RCC 7860 (cell line): ENCODE measurements at regions not wholly inside any gene's neighbourhood (a gene's known extent, or its start where the extent isn't known, plus 50 kb on each side); places are given as distances from the start of the nearest gene placed in this dataset.
"Not testable (repeated sequence)": the region's sequence is repeated elsewhere in the genome, so short reads cannot be mapped to it uniquely, and the experiment has no call there.

Experiments used
- DNase-seq: peaks from one replicate; pipeline ENCODE4 v3.0.0-alpha.2; 2015; ENCODE audit warnings: low spot score
- FAIRE-seq: peaks from 2 replicates; lab custom pipeline; 2012; peaks lifted over from hg19 to GRCh38; lab: Jason Lieb, UNC

DNA sequence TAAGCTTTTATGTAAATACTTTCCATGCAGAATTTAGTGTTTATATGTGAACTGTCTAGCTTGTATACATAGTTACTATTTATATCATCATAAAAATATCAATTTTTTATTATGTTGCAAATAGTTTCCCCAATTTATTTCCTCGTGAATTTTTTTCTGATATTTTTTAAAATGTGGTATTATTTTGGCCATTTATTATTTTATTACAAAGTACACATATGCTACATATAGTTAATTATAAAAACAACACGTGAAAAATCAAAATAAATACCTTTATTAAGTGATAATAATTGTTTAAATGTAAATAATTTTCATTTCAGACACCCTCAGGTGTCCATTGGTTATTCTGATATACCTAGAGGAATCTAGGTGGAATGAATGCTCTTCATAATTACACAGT is 1394.9 kb upstream of the PRR20A start:
- FAIRE-seq (no peak), DNase-seq (no peak)

DNA sequence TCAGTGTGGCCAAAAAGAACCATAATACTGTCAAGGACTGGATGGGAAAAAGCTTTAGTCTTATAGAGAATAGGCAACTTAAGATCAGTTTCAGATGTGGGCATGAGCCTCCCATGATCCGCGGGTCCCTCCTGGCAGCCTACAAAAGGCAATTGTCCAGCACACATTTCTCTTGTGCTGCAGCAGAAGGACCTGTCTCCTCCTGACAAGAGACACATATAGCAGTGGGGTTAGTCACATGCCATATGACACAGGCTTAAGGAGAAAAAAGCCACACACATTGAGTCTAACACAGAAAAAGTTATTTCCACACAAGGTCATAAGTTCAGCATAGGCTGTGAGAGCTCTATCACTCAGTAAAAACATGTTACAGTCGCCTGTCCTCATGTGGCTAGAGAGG is 1378.7 kb upstream of the PRR20A start:
- FAIRE-seq (no peak), DNase-seq (no peak)

DNA sequence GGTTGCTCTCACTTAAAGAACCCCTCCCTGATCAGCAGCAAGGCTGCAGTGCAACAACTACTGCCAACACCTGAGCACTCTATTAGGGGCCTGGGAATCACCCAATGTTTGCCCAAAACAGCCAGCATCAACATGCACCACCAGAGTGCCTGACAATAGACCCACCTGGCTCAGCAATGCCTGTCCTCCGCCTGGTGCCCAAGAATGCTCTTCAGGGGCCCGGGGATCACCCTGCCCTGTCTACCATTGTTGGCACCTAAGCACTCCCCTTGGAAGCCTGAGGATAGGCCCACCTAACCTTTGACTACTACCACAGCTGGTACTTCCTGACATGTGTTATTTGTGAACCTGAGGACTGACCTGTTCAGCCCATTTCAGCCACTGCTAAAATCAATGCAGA is 1363.1 kb upstream of the PRR20A start:
- DNase-seq (no peak), FAIRE-seq (no peak)

DNA sequence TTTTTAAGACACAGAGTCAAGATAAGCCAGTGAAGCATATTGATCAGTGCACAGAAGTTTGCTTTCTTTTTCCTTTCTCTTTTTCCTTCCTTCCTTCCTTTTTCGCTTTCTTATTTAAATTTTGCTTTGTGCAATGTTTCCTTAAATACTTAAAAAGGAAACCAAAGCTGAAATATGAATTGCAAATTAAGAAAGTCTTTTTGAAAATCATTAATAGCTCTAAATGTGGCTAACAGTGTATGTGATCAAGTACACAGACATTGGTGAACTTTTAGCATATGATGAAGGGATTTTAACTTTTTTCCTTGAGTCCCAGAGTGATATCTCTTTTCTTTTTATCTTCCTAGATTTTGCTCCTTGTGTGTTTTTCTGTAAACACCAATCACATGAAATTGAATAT is 1356.9 kb upstream of the PRR20A start:
- DNase-seq: no peak
- no peak for FAIRE-seq

DNA sequence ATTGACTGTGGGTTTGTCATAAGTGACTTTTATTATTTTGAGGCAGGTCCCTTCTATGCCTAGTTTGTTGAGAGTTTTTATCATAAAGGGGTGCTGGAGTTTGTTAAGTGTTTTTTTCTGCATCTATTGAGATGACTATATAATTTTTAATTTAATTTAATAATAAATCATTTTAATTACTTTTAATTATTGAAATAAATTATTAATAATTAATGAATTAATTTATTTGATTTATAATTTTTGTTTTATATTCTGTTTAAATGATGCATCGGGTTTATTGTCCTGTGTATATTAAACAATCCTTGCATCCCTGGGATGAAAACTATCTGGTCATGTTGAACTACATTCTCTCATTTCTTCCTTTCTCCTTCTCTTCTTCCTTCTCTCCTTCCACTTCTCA is 1352.2 kb upstream of the PRR20A start:
- no peak for DNase-seq
- FAIRE-seq: no peak

DNA sequence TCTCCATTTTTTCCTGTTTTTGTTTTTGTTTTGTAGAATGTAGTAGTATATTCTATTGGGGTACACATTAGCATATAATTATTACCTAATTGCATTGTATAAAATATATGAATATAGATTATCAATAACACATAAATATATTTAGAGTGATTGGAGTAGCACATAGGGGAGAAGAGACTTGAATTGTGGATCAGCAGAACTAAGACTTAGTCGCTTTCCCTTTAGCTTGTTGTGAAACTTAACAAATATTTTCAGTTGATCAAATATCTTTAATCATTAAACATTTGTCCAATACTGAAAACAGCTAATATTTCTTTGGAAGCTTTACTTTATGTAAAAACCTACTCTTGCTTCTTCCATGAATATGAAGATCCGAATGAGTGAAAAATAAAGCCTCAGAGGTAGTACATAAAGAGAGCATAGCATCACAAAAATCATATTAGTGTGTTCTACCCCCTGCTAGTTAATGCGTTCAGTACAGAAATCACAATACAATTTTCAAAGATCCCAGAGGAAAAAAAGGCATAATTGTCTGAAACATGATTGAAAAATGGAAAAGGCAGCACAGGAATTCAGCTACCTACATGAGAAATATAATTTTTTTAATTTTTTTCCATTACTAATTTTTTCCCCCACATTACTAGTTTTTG is 1348.0 kb upstream of the PRR20A start:
- no peak for DNase-seq
- no peak for FAIRE-seq

DNA sequence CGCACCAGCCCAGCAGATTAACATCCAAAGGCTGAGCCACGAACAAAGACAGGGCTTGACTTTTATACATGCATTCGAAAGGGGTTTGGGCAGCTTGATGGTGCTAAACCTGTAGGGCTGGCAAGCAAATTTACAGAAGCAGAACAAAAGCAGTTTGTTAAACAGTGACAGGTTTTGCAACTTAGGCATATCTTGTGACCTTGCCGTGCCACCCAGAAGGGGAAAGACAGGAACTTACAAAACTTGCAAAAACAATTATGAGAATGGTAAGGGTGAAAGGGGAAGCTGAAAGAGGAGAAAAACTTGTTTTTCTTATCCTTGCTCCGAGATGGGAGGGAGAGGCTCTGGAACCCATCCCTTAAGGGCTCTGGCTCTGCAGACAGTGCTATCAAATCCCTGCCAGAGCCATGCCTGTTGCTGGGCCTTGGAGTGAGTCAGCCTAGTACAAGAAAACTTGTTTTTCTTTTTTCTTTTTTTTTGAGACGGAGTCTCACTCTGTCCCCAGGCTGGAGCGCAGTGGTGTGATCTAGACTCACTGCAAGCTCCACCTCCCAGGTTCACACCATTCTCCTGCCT is 1325.2 kb upstream of the PRR20A start:
- no peak for DNase-seq
- no peak for FAIRE-seq

DNA sequence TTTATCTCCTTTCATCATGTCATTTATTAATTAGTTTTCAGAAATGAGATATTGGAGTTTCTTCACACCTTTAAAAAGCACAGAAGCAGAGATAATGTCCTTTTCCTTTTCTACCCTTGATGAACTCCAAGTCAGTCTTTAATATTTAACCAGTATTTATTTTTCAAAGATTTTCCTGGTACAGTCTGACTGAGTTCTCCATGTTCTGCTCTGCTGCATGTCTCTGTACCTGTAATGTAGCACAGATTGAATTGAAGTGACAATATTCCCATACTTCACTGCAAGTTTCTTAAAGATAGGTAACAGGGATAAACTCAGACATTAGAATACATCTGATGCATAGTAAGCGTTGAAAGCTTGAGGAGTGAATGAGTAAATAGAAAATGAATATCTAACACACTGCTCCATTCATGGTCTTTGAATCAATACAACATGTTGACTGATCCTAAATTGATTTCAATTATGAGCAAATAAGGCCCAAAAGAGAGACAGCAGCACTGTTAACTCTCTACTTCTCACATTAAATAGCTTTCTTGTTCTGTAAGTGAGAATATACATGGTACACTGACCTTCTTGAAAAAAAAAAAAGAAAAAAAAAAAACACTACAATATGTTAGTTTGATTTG is 1323.6 kb upstream of the PRR20A start:
- no peak for DNase-seq
- no peak for FAIRE-seq

DNA sequence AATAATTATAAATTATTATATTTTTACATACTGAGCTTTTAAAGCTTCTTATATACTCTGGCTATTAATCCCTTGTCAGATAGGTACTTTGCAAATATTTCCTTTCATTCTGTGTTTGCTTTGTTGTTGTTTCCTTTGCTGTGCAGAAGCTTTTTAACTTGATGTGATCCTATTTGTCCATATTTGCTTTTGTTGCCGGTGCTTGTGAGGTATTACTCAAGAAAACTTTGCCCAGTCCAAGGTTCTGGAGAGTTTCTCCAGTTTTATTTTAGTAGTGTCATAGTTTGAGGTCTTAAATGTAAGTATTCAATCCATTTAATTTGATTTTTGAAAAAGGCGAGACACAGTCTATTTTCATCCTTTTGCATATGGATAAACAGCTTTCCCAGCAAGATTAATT is 1319.9 kb upstream of the PRR20A start:
- DNase-seq (no peak), FAIRE-seq (no peak)

DNA sequence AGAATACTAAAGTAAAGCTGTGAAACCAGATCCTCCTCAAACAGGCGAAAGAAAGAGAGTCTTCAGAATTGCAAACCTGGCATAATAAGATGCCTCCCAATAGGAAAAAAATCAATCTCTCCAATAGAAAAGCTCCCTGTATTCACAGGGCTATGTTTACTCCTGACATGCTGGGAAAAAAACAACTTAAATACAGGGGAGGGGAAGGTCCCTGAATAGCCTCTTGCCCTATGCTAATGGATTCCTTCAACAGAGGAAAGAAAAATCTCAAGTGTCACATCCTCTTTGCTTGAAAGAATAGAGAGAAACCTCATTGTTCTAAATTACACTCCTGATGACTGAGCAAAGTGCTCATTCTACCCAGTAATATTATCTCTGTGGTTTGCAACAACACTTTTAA is 1271.1 kb upstream of the PRR20A start:
- FAIRE-seq: no peak
- DNase-seq: no peak

DNA sequence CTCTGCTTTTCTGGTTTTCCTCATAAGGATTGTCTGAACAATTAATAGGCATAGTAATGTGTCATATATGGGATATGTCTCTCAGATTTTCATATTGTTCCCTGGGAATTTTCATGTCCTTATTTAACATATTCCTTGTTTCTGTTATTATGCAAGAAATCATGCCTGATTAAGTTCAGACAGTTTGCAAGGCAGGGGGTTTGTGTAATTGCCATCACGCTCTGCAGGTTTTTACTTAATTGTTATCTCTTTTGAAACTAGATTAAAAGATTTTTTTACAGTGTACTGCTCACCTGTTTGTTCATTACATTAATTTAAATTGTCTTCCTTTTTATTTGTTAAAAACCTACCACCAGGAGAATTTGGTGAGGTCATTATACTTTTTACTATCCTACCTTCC is 1253.2 kb upstream of the PRR20A start:
- DNase-seq (no peak), FAIRE-seq (no peak)

DNA sequence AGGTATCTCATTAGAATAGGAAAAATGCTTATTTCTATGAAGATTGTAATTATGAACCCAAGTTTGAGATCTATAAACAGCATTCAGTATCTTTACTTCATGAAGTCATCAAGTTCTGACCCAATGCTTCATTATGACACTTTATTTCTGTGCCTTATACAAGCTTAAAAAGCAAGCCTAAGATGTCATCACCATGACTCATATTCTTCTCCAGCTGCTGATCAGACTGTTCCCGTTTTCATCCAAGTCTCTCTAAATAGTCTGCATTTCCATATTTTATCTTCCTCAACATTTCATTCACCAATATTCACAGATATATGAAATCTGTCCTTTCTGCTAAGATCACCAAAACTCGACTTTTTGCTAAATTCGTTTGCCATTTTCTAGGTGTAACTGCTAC is 1247.2 kb upstream of the PRR20A start:
- no peak for DNase-seq
- no peak for FAIRE-seq

DNA sequence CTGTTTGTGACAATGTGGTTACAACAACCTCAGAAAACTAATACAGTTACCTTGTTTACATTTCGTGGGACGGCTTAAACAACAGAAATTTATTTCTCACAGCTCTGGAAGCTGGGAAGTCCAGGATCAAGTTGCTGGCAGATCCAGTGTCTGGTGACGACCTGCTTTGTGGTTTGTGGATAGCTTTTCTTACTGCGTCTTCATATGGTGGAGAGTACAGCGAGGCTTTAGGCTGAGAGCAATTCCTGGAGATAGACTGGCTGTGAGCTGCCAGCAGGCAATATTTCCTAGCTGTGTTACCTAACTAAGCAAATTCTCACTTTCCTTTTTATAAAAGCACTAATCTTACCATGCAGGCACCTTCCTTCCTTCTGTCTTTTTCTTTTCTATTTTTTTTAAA is 1203.5 kb upstream of the PRR20A start:
- no peak for FAIRE-seq
- DNase-seq: no peak

DNA sequence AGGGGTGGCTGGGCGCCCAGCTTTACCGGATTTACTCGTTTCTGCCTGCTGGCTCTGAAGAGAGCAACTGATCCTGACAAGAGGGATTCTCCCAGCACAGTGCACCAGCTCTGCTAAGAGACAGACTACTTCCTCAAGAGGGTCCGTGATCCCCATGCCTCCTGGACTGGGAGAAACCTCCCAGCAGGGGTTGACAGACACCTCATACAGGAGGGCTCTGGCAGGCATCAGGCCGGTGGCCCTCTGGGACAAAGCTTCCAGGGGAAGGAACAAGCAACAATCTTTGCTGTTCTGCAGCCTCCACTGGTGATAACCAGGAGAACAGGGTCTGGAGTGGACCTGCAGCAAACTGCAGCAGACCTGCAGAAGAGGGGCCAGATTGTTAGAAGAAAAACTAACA is 1192.5 kb upstream of the PRR20A start:
- DNase-seq (no peak), FAIRE-seq (no peak)

DNA sequence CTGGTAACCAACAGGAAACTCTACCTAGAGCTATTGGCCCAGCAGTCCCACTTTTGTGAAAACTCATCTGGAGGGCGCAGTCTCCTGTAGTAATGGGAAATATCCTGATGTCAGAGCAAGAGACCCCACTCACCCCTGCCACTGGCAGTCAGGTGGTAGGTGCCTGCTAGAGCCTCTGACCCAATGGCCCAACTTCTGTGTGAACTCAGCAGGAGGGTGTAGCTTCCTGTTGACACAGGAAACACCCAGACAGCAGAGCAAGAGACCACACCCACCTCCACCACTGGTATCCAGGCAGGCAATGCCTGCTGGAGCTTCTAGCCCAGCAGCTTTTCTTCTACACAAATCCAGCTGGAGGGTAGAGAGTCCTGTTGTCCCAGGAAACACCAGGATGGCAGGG is 1176.8 kb upstream of the PRR20A start:
- FAIRE-seq (no peak), DNase-seq (no peak)

DNA sequence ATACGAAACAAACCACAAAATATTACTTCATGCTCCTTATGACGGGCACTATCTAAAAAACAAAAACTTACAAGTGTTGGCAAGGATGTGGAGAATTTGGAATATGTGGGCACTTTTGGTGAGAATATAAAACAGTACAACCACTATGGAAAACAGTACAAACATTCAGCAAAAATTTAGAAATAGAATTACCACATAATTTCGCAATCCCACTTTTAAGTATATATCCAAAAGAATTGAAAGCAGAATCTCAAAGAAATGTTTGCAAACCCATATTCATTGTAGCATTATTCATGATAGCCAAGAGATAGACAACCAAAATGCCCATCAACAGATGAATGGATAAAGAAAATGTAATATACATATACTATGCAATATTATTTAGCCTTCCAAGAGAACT is 1173.7 kb upstream of the PRR20A start:
- FAIRE-seq: no peak
- no peak for DNase-seq

DNA sequence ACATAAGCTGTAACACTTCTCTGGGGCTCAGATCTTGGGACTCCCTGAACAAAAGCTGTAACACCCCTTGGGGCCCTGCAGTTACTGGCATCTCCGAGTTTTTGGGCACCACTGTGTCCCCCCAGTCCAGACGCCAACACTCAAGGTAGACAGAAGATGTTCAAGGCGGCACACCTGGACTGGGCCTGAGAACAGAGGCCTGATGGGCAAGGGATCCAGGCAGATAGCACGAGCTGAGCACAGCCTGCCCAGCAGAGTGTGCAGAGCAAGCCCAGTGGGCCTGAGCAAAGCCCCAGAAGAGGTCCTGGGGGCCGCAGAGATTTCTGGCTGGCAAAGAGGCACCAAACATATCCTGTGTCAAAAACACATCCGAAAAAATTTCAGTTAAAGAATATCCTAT is 1163.3 kb upstream of the PRR20A start:
- no peak for FAIRE-seq
- no peak for DNase-seq

DNA sequence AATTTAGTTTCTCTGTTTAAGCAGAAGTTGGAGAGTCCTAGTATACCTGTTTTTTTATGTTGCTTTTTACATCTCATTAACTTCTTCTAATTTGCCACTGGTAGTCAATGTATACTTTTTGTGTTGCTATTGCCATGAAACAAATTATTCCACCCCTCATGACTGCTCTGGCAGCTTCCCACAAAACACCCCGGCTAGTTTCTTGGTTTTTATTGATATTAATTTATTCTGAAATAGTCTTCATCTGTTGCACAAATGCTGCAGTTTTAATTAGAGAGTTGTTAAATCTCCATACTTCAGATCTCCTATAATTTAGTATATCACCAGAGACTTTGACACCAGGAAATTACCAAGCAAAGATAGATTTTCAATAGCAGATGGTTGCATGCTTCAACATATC is 1159.3 kb upstream of the PRR20A start:
- no peak for FAIRE-seq
- DNase-seq: no peak

DNA sequence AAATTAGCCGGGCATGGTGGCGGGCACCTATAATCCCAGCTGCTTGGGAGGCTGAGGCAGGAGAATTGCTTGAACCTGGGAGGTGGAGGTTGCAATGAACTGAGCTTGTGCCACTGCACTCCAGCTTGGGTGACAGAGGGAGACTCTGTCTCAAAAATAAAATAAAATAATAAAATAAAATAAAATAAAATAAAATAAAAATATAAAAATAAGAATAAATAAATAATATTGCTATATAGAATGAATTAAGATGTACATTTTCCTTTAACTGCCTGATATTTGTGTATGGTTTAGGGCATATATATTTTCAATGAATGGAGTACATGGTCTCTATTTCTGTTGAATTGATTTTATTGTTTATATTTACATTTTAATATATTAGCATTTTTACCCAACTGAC is 1156.7 kb upstream of the PRR20A start:
- not testable (repeated sequence) for DNase-seq, FAIRE-seq

DNA sequence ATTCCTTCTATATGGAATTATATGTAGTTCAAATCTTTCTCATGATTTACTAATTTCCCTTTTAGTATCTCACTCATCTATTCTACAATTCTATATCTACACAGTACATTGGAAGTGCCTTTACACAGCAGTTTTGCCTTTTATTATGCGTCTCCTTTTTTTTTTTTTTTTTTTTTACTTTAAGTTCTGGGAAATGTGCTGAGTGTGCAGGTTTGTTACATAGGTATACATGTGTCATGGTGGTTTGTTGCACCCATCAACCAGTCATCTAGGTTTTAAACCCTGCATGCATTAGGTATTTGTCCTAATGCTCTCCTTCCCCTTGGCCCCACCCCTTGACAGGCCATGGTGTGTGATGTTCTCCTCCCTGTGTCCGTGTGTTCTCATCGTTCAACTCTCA is 1150.1 kb upstream of the PRR20A start:
- DNase-seq (no peak), FAIRE-seq (no peak)

DNA sequence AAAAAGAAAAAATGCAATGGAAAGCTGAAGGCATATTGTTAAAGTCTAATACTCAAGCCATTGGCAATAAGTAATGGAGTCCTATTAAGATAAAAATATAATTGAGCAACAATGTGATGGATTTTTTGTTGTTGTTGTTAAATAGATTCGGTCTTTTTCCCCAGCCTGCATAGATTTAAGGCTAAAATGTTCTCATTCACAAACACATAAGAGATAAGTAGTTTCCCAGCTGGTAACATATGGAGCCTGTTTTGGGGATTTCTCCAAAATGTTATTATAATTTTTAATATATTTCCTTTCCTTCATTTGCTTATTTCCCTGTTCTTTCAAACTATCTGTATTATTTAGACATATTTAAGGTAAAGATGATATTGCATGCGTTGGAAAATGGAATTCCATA is 1149.1 kb upstream of the PRR20A start:
- FAIRE-seq (no peak), DNase-seq (no peak)

DNA sequence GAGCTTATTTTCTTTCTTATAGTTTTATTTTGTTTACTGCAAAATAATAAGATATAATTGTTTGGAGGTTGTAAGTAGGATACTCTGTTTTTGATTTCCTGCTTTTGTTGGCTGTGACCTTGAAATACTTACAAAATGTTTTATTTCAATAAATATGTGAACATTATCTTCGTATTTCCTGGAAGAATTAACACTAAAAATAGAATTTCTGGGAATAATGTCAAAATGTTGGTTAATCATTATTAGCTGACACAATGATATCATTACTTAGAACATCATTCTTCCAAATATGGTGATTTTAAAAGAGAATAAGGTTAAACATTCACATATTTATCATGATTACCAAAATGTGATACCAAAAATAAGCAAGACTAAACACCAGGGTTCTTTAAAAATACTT is 1148.6 kb upstream of the PRR20A start:
- DNase-seq: no peak
- FAIRE-seq: peak; percentile 48

DNA sequence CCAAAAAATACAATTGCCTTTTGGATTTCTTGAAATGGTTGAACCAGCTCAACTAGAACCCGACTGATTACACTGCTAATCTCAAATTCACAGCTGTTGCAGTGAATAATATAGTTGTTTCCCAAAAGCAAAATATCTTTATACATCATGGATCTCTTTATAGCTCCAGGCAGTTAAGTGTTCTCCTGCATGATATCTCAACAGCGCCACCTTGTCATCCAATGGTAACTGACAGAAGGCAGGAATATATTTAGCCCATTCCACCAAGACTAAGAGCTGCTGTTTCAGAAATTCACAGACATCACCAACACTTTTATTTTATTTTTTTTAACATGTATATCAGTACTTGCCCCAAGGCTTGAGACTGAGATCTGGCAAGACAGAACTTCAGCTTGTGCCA is 1141.0 kb upstream of the PRR20A start:
- DNase-seq (no peak), FAIRE-seq (no peak)
